Esophagus muscularis mucosa (tissue), 4 donors: ENCODE measurements at regions not wholly inside any gene's neighbourhood (a gene's known extent, or its start where the extent isn't known, plus 50 kb on each side); places are given as distances from the start of the nearest gene placed in this dataset.

Experiments
- DNase-seq: peaks from one replicate; pipeline ENCODE4 v3.0.0-alpha.2; 2017; ENCODE audit errors: extremely low spot score
- H3K27ac ChIP-seq, 4 donors: fragments of 200-600 bp; sonication (generic); replicated peaks in 1 of 4; 1 replicate in 3 of 4; 2 replicates in 1 of 4; pipeline ENCODE4 v1.5.1; 2016 to 2019; ENCODE audit warnings: mild to moderate bottlenecking in 1 of 4
- H3K27me3 ChIP-seq, 4 donors: fragments of 200-600 bp; sonication (generic); one replicate each; pipeline versions ENCODE4 v1.5.1 to v1.6.0; 2016 to 2019
- H3K36me3 ChIP-seq, 4 donors: fragments of 200-600 bp; sonication (generic); one replicate each; pipeline ENCODE4 v1.5.1; 2016 to 2019
- H3K4me1 ChIP-seq, 4 donors: fragments of 200-600 bp; sonication (generic); one replicate each; pipeline ENCODE4 v1.5.1; 2016 to 2019
- H3K4me3 ChIP-seq, 4 donors: fragments of 200-600 bp; sonication (generic); 1 replicate in 2 of 4; 2 replicates in 2 of 4; pipeline ENCODE4 v1.5.1; 2016 to 2019; ENCODE audit warnings: mild to moderate bottlenecking in 4 of 4, moderate library complexity in 1 of 4
- H3K9me3 ChIP-seq, 4 donors: fragments of 200-600 bp; sonication (generic); 1 replicate in 3 of 4; 2 replicates in 1 of 4; pipeline ENCODE4 v1.5.1; 2016 to 2019
- CTCF ChIP-seq, 3 experiments: fragments of 200-600 bp in 2 of 3; fragments of 450-650 bp in 1 of 3; sonication (generic) in 2 of 3; IDR thresholded peaks; one replicate each; pipeline ENCODE4 v1.5.1; 2017 to 2019; ENCODE audit warnings: antibody characterized with exemption in 3 of 3, mild to moderate bottlenecking in 2 of 3, moderate library complexity in 1 of 3
- EP300 ChIP-seq: sonication (generic); formaldehyde crosslinking; IDR thresholded peaks from one replicate; pipeline ENCODE4 v1.6.1; 2017; ENCODE audit warnings: antibody characterized with exemption
- POLR2A ChIP-seq: fragments of 450-650 bp; IDR thresholded peaks from one replicate; pipeline ENCODE4 v1.6.1; 2017; ENCODE audit warnings: antibody characterized with exemption, moderate library complexity, mild to moderate bottlenecking, low read depth
- POLR2AphosphoS5 ChIP-seq, 2 donors: sonication (generic); formaldehyde crosslinking; IDR thresholded peaks; one replicate each; pipeline ENCODE4 v1.6.1; 2017; ENCODE audit warnings: antibody characterized with exemption in 2 of 2
- WGBS: methylation state at CpG from one replicate; pipeline ENCODE4 v1.1.5; 2018; 5-methylcytosine and 5-hydroxymethylcytosine counted together
- intact Hi-C: fragments of 100-400 bp; cut with DNase I; formaldehyde crosslinking; loops from one replicate; pipeline ENCODE4 v1.15.1; 2023
- small RNA-seq, 3 donors: library from RNA; depleted of rRNA; stranded (forward); fragments of <200 nt; gene quantifications; one replicate each; pipeline ENCODE3, GENCODE V24; 2016

- intact Hi-C loops: no loop called here
- WGBS: 95% methylated on average over 1 of the region's 1 CpG
These were observed 57.0 kb upstream of the MAGEB16 start for GRCh38 chrX:35741142-35741541.

GRCh38 chrX:35743331-35743730, 54.8 kb upstream of the MAGEB16 start:
- H3K4me3 ChIP-seq: no peak overlapping the region
- no peaks in the 10 kb centered on the region for H3K36me3 ChIP-seq
- intact Hi-C loops: no loop called here
- H3K27me3 ChIP-seq: no peaks in the 10 kb centered on the region
- TF ChIP-seq POLR2A (no peak), EP300 (no peak), CTCF (IDR thresholded peaks at IDR 0.05) (no peak), POLR2AphosphoS5 (IDR thresholded peaks at IDR 0.05) (no peak)
- 57% methylated on average over 2 of the region's 2 CpGs for WGBS
- H3K9me3 ChIP-seq: no peaks in the 10 kb centered on the region
- DNase-seq: no peak
- no peaks in the 10 kb centered on the region for H3K4me1 ChIP-seq
- H3K27ac ChIP-seq: no peak overlapping the region

More at GRCh38 chrX:35741142-35741541, 57.0 kb upstream of the MAGEB16 start:
- no peak for DNase-seq
- TF ChIP-seq CTCF (IDR thresholded peaks at IDR 0.05): no peak
- no peak for TF ChIP-seq POLR2AphosphoS5 (IDR thresholded peaks at IDR 0.05)
- no peak for TF ChIP-seq EP300
- no peak for TF ChIP-seq POLR2A
- Histone ChIP-seq H3K27me3 (no peaks in the 10 kb centered on the region), H3K27ac (no peak overlapping the region), H3K4me1 (no peaks in the 10 kb centered on the region), H3K36me3 (no peaks in the 10 kb centered on the region), H3K9me3 (no peaks in the 10 kb centered on the region), H3K4me3 (no peak overlapping the region)

Small RNAs in the stretch of these regions (small RNA-seq; reads per million reads assigned to genes)
- 0 reads per million in 3 donors for gene RNU6-1087P
